HG03558 (cell line): ENCODE measurements at regions not wholly inside any gene's neighbourhood (a gene's known extent, or its start where the extent isn't known, plus 50 kb on each side); places are given as distances from the start of the nearest gene placed in this dataset.

Experiments used
- ATAC-seq: cut with Tn5 transposase; IDR thresholded peaks from one replicate; pipeline ENCODE4 v1.9.1; 2021; ENCODE audit warnings: moderate number of reproducible peaks; ENCODE audit not compliant: unreplicated experiment; ENCODE audit errors: extremely low read depth

GRCh38 chr1:234874291-234875288 is 254.0 kb downstream of the TOMM20 start:
- no peak for ATAC-seq

- ATAC-seq = no peak
Measured at GRCh38 chr1:234871710-234872271, 256.8 kb downstream of the TOMM20 start.

GRCh38 chr1:234871039-234871709 is 257.5 kb downstream of the TOMM20 start:
- no peak for ATAC-seq

- no peak for ATAC-seq
Measured at GRCh38 chr1:234870020-234870981, 258.3 kb downstream of the TOMM20 start.

- ATAC-seq = no peak
Measured at GRCh38 chr1:234869182-234870019, 259.2 kb downstream of the TOMM20 start.

GRCh38 chr1:234868296-234869147 is 258.5 kb upstream of the IRF2BP2 start:
- ATAC-seq = no peak

- no peak for ATAC-seq
Measured at GRCh38 chr1:234866007-234866866, 256.3 kb upstream of the IRF2BP2 start.

GRCh38 chr1:234865171-234866006 is 255.4 kb upstream of the IRF2BP2 start:
- no peak for ATAC-seq

GRCh38 chr1:234864116-234864515 is 254.1 kb upstream of the IRF2BP2 start:
- no peak for ATAC-seq

GRCh38 chr1:234863551-234863971 is 253.6 kb upstream of the IRF2BP2 start:
- no peak for ATAC-seq

GRCh38 chr1:234862944-234863515 is 253.1 kb upstream of the IRF2BP2 start:
- ATAC-seq = no peak

GRCh38 chr1:234862360-234862943 is 252.5 kb upstream of the IRF2BP2 start:
- no peak for ATAC-seq

- no peak for ATAC-seq
Measured at GRCh38 chr1:234861761-234862160, 251.8 kb upstream of the IRF2BP2 start.

- ATAC-seq = no peak
Measured at GRCh38 chr1:234861024-234861620, 251.1 kb upstream of the IRF2BP2 start.

GRCh38 chr1:234858722-234859121 is 248.7 kb upstream of the IRF2BP2 start:
- no peak for ATAC-seq
